Activated CD4-positive, alpha-beta T cell treated with anti-CD3 and anti-CD28 coated beads, Interleukin-2, amount 50 U/mL, for 16 hours (primary cell): ENCODE measurements at regions not wholly inside any gene's neighbourhood (a gene's known extent, or its start where the extent isn't known, plus 50 kb on each side); places are given as distances from the start of the nearest gene placed in this dataset.

Source experiments
- DNase-seq: peaks from one replicate; pipeline ENCODE4 v3.0.0-alpha.2; 2020

- no peak for DNase-seq
Measured at GRCh38 chr11:11789735-11790369, 51.9 kb upstream of the USP47 start.

GRCh38 chr11:11788063-11788710 lies 53.6 kb upstream of the USP47 start:
- DNase-seq: no peak

GRCh38 chr11:11787305-11788062 lies 54.3 kb upstream of the USP47 start:
- peak; percentile 68 for DNase-seq

- DNase-seq: no peak
Measured at GRCh38 chr11:11786771-11787170, 55.0 kb upstream of the USP47 start.

GRCh38 chr11:11786234-11786633 lies 55.5 kb upstream of the USP47 start:
- no peak for DNase-seq

- DNase-seq: no peak
Measured at GRCh38 chr11:11782532-11783110, 59.2 kb upstream of the USP47 start.

GRCh38 chr11:11780858-11781257 lies 60.9 kb upstream of the USP47 start:
- DNase-seq: no peak

- no peak for DNase-seq
Measured at GRCh38 chr11:11779975-11780374, 61.8 kb upstream of the USP47 start.

- DNase-seq: peak; percentile 4
Measured at GRCh38 chr11:11777897-11778296, 63.9 kb upstream of the USP47 start.

GRCh38 chr11:11776714-11777113 lies 65.1 kb upstream of the USP47 start:
- DNase-seq: no peak

GRCh38 chr11:11774928-11775327 lies 66.8 kb upstream of the USP47 start:
- DNase-seq: no peak

- no peak for DNase-seq
Measured at GRCh38 chr11:11772865-11773515, 68.8 kb upstream of the USP47 start.

GRCh38 chr11:11770921-11771486 lies 70.8 kb upstream of the USP47 start:
- no peak for DNase-seq

- no peak for DNase-seq
Measured at GRCh38 chr11:11770296-11770695, 71.5 kb upstream of the USP47 start.

- DNase-seq: no peak
Measured at GRCh38 chr11:11769782-11770181, 72.0 kb upstream of the USP47 start.

- DNase-seq: no peak
Measured at GRCh38 chr11:11769362-11769761, 72.4 kb upstream of the USP47 start.

GRCh38 chr11:11764423-11764803 lies 77.4 kb upstream of the USP47 start:
- no peak for DNase-seq

GRCh38 chr11:11763796-11764422 lies 77.9 kb upstream of the USP47 start:
- DNase-seq: no peak

GRCh38 chr11:11760838-11761237 lies 80.9 kb upstream of the USP47 start:
- DNase-seq: no peak

GRCh38 chr11:11758603-11759196 lies 83.1 kb upstream of the USP47 start:
- no peak for DNase-seq

- no peak for DNase-seq
Measured at GRCh38 chr11:11757909-11758308, 83.9 kb upstream of the USP47 start.

GRCh38 chr11:11756718-11757117 lies 85.1 kb upstream of the USP47 start:
- DNase-seq: no peak
